ENCODE measurements at regions not wholly inside any gene's neighbourhood (a gene's known extent, or its start where the extent isn't known, plus 50 kb on each side); places are given as distances from the start of the nearest gene placed in this dataset.

- TF ChIP-seq, protein P1, sequence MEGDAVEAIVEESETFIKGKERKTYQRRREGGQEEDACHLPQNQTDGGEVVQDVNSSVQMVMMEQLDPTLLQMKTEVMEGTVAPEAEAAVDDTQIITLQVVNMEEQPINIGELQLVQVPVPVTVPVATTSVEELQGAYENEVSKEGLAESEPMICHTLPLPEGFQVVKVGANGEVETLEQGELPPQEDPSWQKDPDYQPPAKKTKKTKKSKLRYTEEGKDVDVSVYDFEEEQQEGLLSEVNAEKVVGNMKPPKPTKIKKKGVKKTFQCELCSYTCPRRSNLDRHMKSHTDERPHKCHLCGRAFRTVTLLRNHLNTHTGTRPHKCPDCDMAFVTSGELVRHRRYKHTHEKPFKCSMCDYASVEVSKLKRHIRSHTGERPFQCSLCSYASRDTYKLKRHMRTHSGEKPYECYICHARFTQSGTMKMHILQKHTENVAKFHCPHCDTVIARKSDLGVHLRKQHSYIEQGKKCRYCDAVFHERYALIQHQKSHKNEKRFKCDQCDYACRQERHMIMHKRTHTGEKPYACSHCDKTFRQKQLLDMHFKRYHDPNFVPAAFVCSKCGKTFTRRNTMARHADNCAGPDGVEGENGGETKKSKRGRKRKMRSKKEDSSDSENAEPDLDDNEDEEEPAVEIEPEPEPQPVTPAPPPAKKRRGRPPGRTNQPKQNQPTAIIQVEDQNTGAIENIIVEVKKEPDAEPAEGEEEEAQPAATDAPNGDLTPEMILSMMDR (conservative IDR thresholded peaks at IDR 0.05 in 1 of 2, IDR thresholded peaks at IDR 0.05 in 1 of 2; ENCODE audit: low read depth in 1 of 2, low read length in 2 of 2), result no peak
- TF ChIP-seq EZH2 (IDR thresholded peaks at IDR 0.05; ENCODE audit: low read length, missing control alignments), result no peak
These were observed 110.9 kb upstream of the ENPEP start for GRCh38 chr4:110364911-110365520.

All from fibroblast of lung (primary cell).